Activated CD4-positive, alpha-beta memory T cell treated with anti-CD3 and anti-CD28 coated beads for 36 hours (primary cell): ENCODE measurements at regions not wholly inside any gene's neighbourhood (a gene's known extent, or its start where the extent isn't known, plus 50 kb on each side); places are given as distances from the start of the nearest gene placed in this dataset.
"Not testable (repeated sequence)": the region's sequence is repeated elsewhere in the genome, so short reads cannot be mapped to it uniquely, and the experiment has no call there.

Experiments used
- CTCF ChIA-PET: fragments of 350-600 bp; sonication (Branson Sonifier 250); formaldehyde crosslinking; loops from one replicate; lab custom pipeline; 2021; ENCODE audit warnings: antibody characterized with exemption, inconsistent platforms; lab: Charles Lee
- POLR2A ChIA-PET: fragments of 350-600 bp; sonication (Branson Sonifier 250); formaldehyde crosslinking; loops from one replicate; lab custom pipeline; 2021; ENCODE audit warnings: antibody characterized with exemption; lab: Charles Lee
- DNase-seq: peaks from one replicate; pipeline ENCODE4 v3.0.0-alpha.2; 2020
- H3K27ac Mint-ChIP-seq: one replicate; pipeline ENCODE4 v1.8.0; 2021; ENCODE audit warnings: mixed read lengths
- H3K27me3 Mint-ChIP-seq: one replicate; pipeline ENCODE4 v1.8.0; 2021; ENCODE audit warnings: mixed read lengths
- H3K36me3 Mint-ChIP-seq: one replicate; pipeline ENCODE4 v1.8.0; 2021; ENCODE audit warnings: mixed read lengths
- H3K4me1 Mint-ChIP-seq: one replicate; pipeline ENCODE4 v1.8.0; 2021; ENCODE audit warnings: low read depth, mixed read lengths
- H3K4me3 Mint-ChIP-seq: one replicate; pipeline ENCODE4 v1.8.0; 2021; ENCODE audit warnings: mild to moderate bottlenecking, mixed read lengths
- H3K9me3 Mint-ChIP-seq: one replicate; pipeline ENCODE4 v1.8.0; 2021; ENCODE audit warnings: mixed read lengths
- intact Hi-C: fragments of 100-400 bp; cut with micrococcal nuclease; formaldehyde crosslinking; loops from one replicate; pipeline ENCODE4 v1.15.1; 2023

DNA sequence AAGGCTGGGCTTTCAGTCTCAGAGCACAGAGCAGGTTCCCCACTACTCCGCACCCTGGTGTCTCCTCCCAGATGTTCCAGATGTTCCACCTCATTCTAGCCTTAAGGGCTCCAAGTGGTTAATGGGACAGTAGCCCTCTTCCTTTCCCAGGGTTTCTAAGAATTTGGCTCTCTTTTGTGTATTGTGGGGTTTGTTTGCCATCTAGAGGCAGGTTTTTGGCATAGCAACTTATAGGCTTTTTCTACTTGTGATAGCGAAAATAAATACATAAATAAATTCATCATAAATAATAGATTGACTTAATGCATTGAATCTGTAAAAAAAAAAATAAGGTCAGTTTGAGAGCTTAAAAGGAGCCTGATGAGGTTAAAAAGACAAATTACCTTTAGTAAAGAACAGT lies 86.1 kb upstream of the XKR3 start:
- H3K9me3 Mint-ChIP-seq, H3K4me1 Mint-ChIP-seq, H3K36me3 Mint-ChIP-seq, CTCF ChIA-PET, DNase-seq, intact Hi-C loops, H3K4me3 Mint-ChIP-seq, H3K27ac Mint-ChIP-seq, POLR2A ChIA-PET: not testable (repeated sequence)
- peaks cover 16% of the 10 kb centered on the region for H3K27me3 Mint-ChIP-seq

DNA sequence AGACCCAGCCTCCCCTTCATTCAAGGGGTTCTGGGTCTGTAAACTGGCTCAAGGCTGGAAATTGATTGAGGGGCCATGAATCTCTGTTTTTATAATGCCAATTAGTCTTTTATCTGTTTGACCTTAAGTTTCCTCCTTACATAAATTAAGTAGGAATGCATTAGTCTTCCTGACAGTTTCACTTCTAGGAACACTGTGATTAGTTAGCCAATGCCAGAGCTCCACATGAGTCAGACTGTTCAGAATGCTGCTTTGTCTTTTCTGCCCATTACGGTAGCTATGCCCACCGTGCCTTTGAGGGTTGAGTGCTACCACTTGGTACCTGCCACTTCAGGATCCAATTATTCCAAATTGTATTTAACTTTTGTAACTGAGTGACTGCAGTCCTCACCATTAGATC lies 76.8 kb upstream of the XKR3 start:
- H3K27me3 Mint-ChIP-seq, H3K4me3 Mint-ChIP-seq, CTCF ChIA-PET, intact Hi-C loops, POLR2A ChIA-PET, H3K27ac Mint-ChIP-seq, DNase-seq, H3K36me3 Mint-ChIP-seq, H3K4me1 Mint-ChIP-seq, H3K9me3 Mint-ChIP-seq: not testable (repeated sequence)

DNA sequence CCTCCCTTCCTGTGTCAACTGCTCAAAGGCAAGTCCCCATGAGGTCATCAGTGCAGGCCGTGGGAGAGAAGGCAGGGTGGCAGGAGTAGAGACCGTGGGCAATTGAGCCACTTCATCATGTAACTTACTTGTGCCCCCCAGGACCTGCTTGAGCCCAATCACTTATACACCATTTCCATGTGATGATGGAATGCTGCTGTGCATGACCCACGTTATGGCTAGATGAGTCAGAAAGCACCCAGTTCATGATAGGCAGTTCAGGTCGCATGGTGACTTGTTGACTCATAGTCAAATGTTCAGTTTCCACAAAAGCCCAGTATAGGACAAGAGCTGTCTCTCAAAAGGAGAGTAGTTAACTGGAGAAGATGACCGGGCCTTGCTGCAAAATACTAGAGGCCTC lies 76.4 kb upstream of the XKR3 start:
- POLR2A ChIA-PET, H3K4me1 Mint-ChIP-seq, intact Hi-C loops, H3K27me3 Mint-ChIP-seq, H3K27ac Mint-ChIP-seq, H3K4me3 Mint-ChIP-seq, H3K36me3 Mint-ChIP-seq, H3K9me3 Mint-ChIP-seq, CTCF ChIA-PET: not testable (repeated sequence)
- DNase-seq, result peak; percentile 17

DNA sequence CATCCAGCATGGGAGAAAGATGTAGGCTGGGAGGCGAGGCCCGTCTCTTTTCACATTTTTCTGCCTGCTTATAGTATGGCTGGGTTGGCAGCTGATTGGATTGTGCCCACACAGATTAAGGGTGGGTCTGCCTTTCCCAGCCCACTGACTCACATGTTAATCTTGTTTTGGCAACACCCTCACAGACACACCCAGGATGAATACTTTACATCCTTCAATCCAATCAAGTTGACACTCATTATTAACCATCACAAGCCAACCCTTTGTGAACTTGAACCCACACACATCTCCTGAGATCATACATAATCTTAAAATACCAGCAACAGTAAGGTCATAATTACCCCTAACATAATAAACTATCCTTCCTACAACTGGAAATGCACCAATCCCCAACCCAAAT lies 74.1 kb upstream of the XKR3 start:
- H3K4me1 Mint-ChIP-seq, H3K27me3 Mint-ChIP-seq, intact Hi-C loops, H3K9me3 Mint-ChIP-seq, H3K36me3 Mint-ChIP-seq, POLR2A ChIA-PET, H3K4me3 Mint-ChIP-seq, H3K27ac Mint-ChIP-seq, CTCF ChIA-PET, DNase-seq: not testable (repeated sequence)

DNA sequence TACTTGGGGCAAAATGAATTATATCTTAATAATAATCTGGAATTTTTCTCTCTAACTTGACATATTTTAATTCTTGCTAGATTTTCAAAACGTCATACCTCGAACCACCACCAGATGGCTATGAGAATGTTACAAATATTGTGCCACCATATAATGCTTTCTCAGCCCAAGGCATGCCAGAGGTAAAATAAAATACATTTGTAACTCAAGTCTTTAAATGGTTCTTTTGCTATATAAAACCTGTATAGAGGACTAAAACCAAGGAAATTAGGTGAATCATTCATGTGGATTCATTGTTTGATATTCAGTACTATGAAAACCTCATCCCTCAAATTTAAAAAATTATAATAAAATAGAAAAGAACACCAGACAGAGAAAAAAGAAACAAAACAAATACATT lies 72.2 kb upstream of the XKR3 start:
- DNase-seq, POLR2A ChIA-PET, H3K9me3 Mint-ChIP-seq, H3K27me3 Mint-ChIP-seq, CTCF ChIA-PET, H3K36me3 Mint-ChIP-seq, H3K4me3 Mint-ChIP-seq, H3K4me1 Mint-ChIP-seq, intact Hi-C loops, H3K27ac Mint-ChIP-seq: not testable (repeated sequence)

DNA sequence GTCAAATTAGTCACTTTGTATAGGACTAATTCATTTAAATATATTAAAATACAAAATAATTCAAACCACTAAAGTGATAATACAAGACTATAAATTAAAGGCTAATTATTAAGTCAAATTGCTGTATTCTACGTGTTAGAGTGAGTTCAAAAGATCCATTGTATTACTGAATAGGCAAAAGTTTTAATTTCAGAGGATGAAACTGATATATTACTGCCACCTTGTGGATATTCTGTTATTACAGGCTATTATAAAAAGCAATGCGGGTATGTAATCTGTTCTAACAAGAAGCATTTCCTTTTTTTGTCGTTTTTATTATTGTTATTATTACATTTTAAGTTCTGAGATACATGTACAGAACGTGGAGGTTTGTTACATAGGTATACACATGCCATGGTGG lies 66.7 kb upstream of the XKR3 start:
- POLR2A ChIA-PET, intact Hi-C loops, H3K36me3 Mint-ChIP-seq: not testable (repeated sequence)

DNA sequence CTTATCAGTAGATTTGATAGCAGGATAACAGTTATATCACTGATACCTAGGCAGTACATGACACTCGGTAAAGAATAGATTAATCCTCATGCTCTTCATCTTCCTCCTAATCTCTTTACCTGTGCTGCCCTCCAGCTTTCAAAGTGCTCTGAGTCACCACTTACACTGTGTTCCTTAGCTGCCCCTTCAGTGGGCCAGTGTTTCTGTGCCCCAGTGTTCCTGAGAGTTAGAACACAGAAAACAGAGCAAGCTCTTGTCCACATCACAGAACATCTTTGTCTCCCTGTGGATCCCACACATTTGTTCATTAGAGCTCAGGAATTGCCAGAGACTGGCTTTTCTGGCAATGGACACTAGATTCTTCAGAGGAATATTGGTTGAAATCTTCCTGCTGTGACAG lies 51.1 kb upstream of the XKR3 start:
- DNase-seq, H3K27me3 Mint-ChIP-seq: not testable (repeated sequence)

More for the DNA sequence above, 66.7 kb upstream of the XKR3 start:
- not testable (repeated sequence) for H3K9me3 Mint-ChIP-seq, H3K4me1 Mint-ChIP-seq, H3K27me3 Mint-ChIP-seq, H3K27ac Mint-ChIP-seq, DNase-seq, H3K4me3 Mint-ChIP-seq
- CTCF ChIA-PET, result interaction anchor here (0.7 kb wide), 1 partner anchor 117 kb away, joined by 5 read pairs; no protein-coding TSS in a partner anchor

More for the DNA sequence above, 51.1 kb upstream of the XKR3 start:
- H3K4me3 Mint-ChIP-seq, intact Hi-C loops, H3K27ac Mint-ChIP-seq, H3K9me3 Mint-ChIP-seq, POLR2A ChIA-PET, H3K36me3 Mint-ChIP-seq, CTCF ChIA-PET: not testable (repeated sequence)
- peaks cover 10% of the 10 kb centered on the region for H3K4me1 Mint-ChIP-seq
